ENCODE measurements at regions not wholly inside any gene's neighbourhood (a gene's known extent, or its start where the extent isn't known, plus 50 kb on each side); places are given as distances from the start of the nearest gene placed in this dataset.

GRCh38 chr10:58932577-58933314 lies 243.7 kb upstream of the PHYHIPL start:
- no peak for DNase-seq (ENCODE audit: low read depth in 2 of 2)

DNA sequence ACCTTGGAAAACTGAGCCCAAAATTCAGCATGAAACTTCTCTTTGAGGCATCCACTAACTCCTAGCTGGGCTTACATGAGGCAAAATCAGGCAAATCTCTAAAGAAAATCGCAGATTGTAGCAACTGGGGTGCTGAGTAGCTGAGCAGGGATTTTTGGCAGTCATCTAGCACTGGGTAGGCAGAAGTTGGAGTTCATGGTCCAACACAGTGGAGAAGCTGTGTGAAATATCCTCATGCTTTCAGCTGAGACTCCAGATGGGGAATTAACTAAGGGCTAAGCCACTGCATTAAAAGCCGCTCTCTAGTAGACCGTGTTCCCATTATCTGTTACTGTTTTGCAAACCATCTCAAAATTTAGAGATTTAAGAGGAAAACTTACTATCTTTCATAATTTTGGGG lies 240.1 kb upstream of the PHYHIPL start:
- DNase-seq (ENCODE audit: low read depth in 2 of 2), result no peak

GRCh38 chr10:58937423-58937822 lies 239.0 kb upstream of the PHYHIPL start:
- DNase-seq (ENCODE audit: low read depth in 2 of 2), result no peak

GRCh38 chr10:58942724-58943123 lies 233.7 kb upstream of the PHYHIPL start:
- DNase-seq (ENCODE audit: low read depth in 2 of 2), result no peak

- peak; percentile 14 to 20 for DNase-seq (ENCODE audit: low read depth in 2 of 2)
Measured at GRCh38 chr10:58943256-58943890, 233.1 kb upstream of the PHYHIPL start.

GRCh38 chr10:58943960-58944359 lies 232.5 kb upstream of the PHYHIPL start:
- no peak for DNase-seq (ENCODE audit: low read depth in 2 of 2)

GRCh38 chr10:58948303-58948702 lies 228.1 kb upstream of the PHYHIPL start:
- no peak for DNase-seq (ENCODE audit: low read depth in 2 of 2)

GRCh38 chr10:58950618-58951017 lies 225.8 kb upstream of the PHYHIPL start:
- DNase-seq (ENCODE audit: low read depth in 2 of 2), result peak in 1 of 2 experiments; percentile 21

DNA sequence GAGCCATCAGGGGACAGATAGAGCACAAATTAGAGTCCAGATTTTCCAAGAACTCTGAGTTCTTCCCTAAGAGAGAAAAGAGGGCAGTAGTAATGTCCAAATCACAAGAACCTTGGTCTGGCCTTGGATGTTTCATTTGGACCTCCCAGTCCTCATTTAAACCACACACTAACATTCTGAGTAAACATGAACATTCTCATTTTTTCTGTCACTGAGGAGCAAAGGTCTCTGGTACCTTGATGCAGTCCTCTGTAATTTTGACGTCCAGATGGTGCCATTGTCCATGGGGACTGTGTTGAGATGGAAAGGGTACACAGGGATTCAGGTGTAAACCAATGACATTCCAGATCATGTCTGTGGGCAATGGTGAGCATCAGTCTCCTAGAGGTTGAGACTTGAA lies 225.4 kb upstream of the PHYHIPL start:
- no peak for DNase-seq (ENCODE audit: low read depth in 2 of 2)

GRCh38 chr10:58951746-58952145 lies 224.7 kb upstream of the PHYHIPL start:
- peak in 1 of 2 experiments; percentile 68 for DNase-seq (ENCODE audit: low read depth in 2 of 2)

GRCh38 chr10:58952162-58952601 lies 224.3 kb upstream of the PHYHIPL start:
- peak in 1 of 2 experiments; percentile 39 for DNase-seq (ENCODE audit: low read depth in 2 of 2)

DNA sequence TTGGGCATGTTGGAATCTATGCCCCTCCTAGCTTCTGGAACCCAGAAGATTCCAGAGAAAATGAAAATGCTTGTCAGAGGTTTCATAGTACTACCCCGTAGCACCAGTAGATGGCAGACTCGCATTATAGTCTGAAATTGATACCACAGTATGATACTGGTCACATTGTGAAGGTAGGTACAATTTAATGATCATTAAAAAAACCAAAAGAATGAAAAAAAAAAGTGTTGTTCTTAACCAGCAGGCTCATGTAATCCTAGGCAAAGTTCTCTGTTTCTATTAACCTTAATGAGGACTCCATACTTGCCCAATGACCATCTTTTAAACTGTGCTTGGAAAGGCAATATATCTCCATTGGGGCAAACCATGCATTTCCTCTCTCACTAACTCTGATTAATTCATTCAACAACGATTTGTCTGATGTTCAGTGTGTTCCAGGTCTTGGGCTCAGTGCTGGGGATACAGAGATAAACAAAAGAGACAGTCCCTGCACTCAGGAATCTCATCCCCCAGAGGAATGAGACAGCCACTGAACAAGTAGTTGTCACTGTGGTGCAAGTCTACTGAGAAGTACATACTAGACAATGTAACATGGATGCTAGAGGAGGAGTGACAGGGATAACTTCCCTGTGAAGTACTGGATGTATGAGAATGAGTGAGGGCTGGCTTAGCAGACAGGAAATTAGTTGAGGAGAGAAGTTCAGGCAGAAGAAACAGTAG lies 223.5 kb upstream of the PHYHIPL start:
- DNase-seq (ENCODE audit: low read depth in 2 of 2), result peak in 1 of 2 experiments; percentile 39

DNA sequence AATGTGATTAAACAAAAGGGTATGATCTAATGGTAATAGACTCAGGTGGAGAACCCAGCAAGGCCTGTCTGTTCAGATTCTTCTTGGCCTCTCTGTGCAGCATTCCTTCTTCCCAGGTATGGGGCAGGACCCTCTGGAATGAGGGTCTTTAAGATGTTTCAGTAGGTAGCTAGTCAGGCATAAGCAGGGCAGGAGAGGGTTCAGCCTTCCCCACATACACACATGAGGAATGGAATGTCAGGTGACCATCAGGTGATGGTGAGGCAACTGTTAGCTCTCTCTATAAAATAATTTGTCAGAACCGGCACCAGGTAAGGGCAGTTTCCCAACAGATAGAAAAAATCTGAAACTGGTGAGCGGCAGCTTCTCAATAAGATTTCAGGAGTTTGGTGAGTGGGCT lies 222.3 kb upstream of the PHYHIPL start:
- DNase-seq (ENCODE audit: low read depth in 2 of 2), result no peak

DNA sequence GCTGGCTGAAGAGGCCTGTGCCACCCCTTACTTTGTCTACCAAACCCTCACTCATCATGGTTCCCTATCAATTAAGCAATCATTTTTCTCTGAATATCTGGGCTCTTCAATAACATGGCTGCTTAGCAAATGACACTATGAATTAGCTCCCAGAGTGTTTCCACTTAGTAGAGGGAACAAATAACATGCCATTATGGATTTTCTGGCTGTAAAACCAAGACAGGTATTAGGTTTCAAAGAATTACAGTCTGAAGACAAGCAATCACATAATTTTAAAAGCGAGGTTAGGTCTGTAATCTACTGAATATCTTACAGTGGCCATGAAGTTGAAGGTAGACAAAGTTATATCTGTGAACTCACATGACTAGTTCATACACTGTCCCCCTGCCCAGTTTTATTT lies 220.8 kb upstream of the PHYHIPL start:
- DNase-seq (ENCODE audit: low read depth in 2 of 2), result no peak

DNA sequence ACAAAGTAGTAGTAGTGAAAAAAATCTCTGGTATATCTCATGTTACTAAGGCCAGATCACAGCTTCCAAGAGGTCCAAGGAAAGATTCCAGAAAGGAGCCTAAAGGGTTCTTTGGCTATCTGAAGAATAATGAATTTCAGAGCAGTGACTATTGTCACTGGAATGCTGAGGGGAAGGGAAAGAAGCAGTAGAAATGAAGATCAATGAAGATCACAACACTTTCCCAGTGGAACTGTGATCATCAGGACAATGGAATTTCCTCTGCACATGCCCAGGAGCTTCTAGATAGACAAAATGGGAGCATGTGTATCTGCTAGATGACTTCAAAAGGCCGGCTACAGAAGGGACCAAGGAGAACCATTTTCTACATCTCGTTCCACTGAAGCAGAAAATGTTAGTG lies 219.5 kb upstream of the PHYHIPL start:
- DNase-seq (ENCODE audit: low read depth in 2 of 2), result peak; percentile 36 to 45

DNA sequence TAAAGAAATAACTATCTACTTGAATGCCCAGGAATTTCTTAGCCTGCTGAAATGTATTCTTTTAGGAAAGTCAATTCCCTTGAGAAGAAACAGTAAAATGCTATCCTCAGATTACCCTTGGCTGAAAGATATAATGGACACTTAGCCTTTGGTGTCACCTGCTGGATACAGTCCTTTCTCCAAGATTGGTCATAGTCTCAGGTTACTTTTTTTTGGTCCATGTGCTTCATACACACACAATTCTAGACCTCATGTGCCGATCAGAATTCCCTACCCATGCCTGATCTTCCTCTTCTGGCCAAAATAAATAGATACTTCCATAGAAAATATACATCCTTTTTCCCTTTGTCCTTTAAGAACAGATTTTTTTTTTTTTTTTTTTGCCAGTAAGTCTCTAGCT lies 218.9 kb upstream of the PHYHIPL start:
- DNase-seq (ENCODE audit: low read depth in 2 of 2), result no peak

DNA sequence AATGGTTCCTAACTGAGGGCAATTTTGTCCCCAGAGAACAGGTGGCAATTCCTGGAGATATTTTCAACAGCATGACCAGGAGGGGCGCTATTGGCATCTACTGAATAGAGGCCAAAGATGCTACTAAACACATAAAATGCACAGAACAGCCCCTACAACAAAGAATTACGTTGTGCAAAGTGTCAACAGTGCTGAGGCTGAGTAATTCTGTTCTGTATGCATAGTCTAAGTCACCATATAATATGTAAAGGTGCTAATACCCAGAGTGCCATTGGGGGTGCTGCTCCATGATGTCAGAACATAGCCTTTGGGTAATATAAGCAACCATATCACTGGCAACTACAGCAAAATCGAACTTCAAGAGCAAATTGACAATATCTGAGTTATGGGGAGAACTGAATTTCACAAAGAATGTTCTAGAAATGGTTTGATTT lies 213.3 kb upstream of the PHYHIPL start:
- DNase-seq (ENCODE audit: low read depth in 2 of 2), result no peak

DNA sequence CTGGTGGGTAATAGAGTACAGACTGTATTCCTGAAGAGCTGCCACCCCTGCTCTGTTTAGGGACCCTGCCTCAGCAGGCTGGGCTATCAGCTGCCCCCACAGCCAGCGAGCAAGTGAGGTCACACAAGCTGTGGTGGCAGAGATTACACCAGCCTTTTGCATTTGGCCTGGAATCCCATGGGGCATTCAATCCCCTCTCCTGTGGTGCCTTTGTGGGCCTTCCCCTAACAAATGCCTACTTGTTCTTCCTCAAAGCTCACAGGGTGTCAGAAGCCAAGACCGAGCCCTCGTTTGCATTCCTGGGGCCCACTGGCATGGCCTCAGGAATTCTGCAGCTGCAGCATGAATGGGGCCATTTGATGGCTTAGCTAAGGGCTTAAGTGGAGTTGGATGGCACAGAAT lies 212.7 kb upstream of the PHYHIPL start:
- no peak for DNase-seq (ENCODE audit: low read depth in 2 of 2)

GRCh38 chr10:58965855-58966254 lies 210.6 kb upstream of the PHYHIPL start:
- no peak for DNase-seq (ENCODE audit: low read depth in 2 of 2)

GRCh38 chr10:58967551-58968388 lies 208.7 kb upstream of the PHYHIPL start:
- DNase-seq (ENCODE audit: low read depth in 2 of 2), result no peak

DNA sequence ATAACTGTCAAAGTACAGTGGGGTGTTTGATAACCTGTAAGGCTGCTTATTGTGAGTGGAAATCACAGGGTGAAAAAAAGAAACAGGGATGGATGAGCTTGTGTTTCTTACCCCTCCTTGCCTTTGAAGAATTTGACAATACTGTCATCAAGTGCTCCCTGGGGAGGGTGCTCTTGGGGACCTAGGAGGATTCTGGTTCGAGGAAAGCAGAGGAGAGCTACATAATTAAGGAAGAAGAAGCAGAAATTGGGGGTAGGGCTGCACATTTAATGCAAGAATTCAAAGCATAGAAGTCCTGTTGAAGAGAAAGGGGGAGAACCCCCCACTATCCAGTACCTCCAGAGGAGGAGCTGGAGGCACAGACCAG lies 208.1 kb upstream of the PHYHIPL start:
- DNase-seq (ENCODE audit: low read depth in 2 of 2), result no peak

- DNase-seq (ENCODE audit: low read depth in 2 of 2), result no peak
Measured at GRCh38 chr10:58969576-58969975, 206.9 kb upstream of the PHYHIPL start.

Data from fibroblast of skin of left quadriceps (primary cell).